RPMI7951 (cell line): ENCODE measurements at regions not wholly inside any gene's neighbourhood (a gene's known extent, or its start where the extent isn't known, plus 50 kb on each side); places are given as distances from the start of the nearest gene placed in this dataset.
"Not testable (repeated sequence)": the region's sequence is repeated elsewhere in the genome, so short reads cannot be mapped to it uniquely, and the experiment has no call there.

ENCODE experiments used
- DNase-seq: peaks from one replicate; pipeline ENCODE4 v3.0.0-alpha.2; 2012; ENCODE audit warnings: low read depth

GRCh38 chrX:8105531-8105930, 65.5 kb downstream of the VCX2 start:
- no peak for DNase-seq

DNA sequence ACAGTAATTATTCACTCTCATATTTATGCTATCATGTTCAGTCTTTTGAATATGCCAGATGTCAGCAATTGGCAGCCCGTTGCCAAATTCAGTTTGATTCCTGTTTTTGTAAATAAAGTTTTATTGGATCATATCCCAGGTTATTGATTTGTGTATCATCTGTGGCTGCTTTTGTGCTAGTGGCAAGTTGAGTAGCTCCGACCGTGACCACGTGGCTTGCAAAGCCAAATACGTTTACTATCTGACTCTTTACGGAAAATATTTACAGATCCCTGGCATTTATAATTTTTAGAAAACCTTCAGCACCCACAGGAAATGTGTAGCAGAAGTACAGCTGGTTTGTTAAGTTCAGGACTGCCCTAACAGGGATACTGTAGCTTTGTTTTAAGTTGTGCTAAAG, 67.4 kb downstream of the VCX2 start:
- DNase-seq: no peak

DNA sequence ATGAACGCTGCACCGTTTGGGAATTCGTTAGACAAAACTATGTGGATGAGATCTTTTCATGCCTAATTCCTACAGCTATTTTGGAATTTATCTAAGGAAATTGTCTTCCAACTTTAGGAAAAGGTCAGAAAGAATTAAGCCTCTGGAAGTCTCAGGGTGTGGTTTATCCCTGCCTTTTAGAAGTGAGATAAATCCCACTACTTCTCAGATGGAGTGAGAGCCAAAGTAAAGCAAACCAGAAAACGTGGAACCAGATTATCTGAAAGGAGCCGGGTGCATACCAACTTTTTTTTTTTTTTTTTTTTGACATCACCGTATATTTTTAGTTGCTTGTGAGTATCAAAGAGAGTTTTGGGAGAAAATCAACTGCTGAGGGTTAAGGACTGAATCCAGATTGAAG, 79.6 kb downstream of the VCX2 start:
- DNase-seq: no peak

- no peak for DNase-seq
Observed at GRCh38 chrX:8090906-8091305, 80.2 kb downstream of the VCX2 start.

GRCh38 chrX:8090482-8090881, 80.6 kb downstream of the VCX2 start:
- DNase-seq: no peak

GRCh38 chrX:8089141-8089540, 81.9 kb downstream of the VCX2 start:
- no peak for DNase-seq

DNA sequence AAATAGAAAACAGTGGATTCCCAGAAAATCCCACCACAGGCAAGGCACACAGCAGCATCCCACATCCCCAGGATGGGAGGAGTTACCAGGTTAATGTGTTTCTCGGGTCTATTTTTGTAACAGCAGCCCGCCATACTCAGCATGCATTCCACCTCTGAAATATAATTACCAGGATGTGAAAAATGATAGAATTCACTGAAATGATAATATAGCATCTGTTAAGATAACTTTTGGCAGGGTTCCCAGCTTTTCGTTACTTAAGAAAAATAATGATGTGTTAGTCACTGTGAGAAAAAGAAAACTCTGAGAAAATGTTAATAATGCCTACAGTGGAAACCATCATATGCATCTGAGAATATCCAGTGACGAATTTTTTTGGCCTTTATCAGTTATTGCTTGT, 87.1 kb downstream of the VCX2 start:
- DNase-seq: no peak

- no peak for DNase-seq
Observed at GRCh38 chrX:8083286-8083685, 87.8 kb downstream of the VCX2 start.

GRCh38 chrX:8075636-8076035, 95.4 kb downstream of the VCX2 start:
- no peak for DNase-seq

DNA sequence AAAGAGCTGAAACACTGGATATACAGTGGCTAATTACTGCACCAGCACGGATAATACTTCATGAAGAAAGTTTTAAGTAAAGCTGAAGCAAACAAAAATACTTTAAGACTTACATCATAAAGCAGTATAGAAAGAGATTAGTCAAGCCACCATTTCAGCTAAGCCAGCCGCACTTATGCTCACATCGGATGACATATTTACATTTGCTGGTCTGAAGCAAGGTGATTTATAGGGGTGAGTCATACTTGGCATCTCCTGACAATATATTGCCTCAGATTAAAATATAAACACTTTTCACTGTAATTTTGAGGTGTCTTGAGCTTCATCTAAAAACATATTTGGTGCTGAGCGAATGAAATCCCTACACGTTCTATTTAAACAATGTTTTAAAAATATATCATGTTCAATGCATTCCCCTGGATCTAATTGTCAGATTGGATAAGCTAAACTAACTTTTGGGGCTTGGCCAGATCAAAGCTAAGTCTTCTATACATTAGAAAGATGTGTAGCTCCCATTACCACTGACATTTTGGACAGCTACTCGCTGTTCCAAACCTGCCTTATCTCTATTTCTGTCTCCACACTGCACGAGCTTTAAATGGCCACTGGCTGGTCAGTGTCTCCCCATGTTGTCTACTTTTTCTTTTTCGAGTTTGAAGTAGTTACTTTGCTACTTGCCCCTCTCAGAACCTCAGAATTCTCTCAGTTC, 103.2 kb downstream of the VCX2 start:
- no peak for DNase-seq

DNA sequence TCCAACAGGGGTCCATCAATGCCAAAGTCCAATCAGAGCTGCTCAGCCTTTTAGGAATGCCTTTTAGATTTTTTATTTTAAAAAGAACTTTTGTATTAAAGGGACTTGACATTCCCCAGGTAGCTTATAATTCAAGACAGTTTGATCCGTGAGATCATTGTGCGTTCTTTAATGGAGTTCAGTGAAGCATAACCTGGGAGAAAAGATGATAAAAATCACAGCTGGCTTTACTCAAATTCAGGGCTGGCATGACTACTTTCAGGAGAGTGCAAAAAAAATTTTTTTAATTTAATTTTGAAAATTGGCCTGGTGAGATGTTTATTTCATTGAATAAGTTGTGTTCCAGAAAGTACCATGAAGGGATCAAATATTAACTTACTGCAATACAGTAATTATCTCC, 118.2 kb downstream of the VCX2 start:
- no peak for DNase-seq

- DNase-seq: no peak
Observed at GRCh38 chrX:8049827-8050226, 121.2 kb downstream of the VCX2 start.

- DNase-seq: no peak
Observed at GRCh38 chrX:8048466-8048865, 121.3 kb upstream of the PNPLA4 start.

- no peak for DNase-seq
Observed at GRCh38 chrX:8044947-8045346, 117.7 kb upstream of the PNPLA4 start.

- DNase-seq: no peak
Observed at GRCh38 chrX:8043546-8043945, 116.3 kb upstream of the PNPLA4 start.

DNA sequence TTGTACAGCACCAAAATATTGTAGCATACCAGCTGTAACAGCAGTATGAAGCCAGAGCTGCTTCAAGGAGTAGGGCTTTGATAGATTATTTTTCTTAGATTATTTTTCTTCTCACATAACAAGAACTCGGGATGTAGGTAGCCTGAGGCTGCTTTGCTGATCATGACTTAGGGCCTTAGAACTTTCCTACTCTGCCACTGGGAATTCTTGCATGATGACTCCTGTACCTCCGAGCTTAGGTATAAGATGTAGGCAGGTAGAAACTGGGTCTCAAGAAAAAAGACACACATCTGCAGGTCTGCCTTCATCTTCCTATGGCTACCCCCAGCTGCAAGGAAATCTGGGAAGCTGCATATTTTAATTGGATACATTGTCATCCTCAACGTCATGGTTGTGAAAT, 115.9 kb upstream of the PNPLA4 start:
- DNase-seq: no peak

- no peak for DNase-seq
Observed at GRCh38 chrX:8042304-8042703, 115.1 kb upstream of the PNPLA4 start.

GRCh38 chrX:8039711-8040110, 112.5 kb upstream of the PNPLA4 start:
- not testable (repeated sequence) for DNase-seq

DNA sequence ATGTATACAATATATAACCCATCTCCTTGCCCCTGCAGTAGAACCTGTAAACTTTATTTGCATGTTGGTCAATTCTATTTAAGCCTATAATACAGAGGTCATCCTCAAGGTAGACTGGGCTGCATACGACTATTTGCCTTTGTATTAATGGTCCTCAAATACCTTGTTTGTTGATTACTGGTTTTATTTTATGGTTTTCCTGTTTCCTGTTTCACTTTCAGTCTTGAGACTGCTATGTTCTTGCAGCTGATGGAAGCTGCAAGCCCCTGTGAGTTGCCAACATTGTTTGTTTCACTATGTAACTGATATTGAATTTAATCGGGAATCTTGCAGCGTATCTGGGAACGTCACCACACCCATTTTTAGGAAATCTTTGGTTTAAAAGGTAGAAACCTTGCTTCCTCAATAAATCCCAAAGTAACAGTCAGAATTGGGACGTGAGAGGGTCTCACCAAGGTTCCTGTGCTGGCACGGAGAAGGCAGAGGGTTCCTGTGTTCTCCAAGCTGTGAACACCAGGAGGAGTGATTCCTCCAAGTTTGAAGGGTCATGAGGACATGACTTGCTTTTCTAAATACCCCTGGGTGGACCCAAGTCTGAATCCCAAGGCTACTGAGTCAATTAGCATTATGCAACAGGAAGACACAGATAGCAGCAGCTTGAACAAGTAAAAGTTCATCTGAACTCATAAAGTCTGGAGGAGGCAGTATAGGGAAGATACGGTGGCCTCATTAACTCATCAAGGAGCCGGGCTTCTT, 110.6 kb upstream of the PNPLA4 start:
- no peak for DNase-seq

GRCh38 chrX:8036914-8037313, 109.7 kb upstream of the PNPLA4 start:
- DNase-seq: no peak

DNA sequence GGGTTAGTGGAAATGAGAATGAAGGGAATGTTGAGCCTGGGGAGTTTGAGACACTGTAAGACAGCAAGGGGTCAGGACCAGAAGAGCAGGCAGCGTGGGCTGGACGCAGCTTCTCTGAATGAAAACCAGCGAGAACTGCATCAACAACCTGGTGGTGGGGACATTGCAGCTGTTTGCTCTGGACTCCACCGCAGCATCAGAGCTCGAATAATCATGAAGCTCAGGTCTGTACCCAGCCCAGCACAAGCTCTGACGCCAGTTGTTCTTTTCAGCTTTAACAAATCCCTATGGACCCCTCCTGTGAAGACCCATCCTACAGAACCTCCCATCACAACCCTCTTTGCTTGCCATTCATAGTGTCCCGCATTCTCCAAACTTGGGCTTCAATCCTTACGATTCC, 106.8 kb upstream of the PNPLA4 start:
- no peak for DNase-seq

DNA sequence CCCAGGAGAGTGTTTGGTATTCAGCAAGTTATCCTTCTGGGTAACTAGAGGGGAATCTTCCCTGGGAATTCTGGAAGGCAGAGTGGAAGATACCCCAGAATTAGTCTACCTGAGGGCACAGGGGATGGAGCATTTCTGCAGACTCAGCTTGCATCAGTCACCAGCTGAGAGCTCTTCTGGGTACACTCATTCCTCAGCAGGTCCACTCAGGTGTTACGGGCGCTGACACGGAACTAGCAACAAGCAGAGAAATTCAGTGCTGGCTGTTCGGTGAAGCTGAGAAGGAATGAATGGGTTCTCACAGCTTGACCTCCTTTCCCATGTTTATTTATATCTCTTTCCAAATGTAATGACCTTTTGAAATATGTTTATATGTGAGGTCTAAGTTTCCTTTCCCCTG, 106.0 kb upstream of the PNPLA4 start:
- DNase-seq: no peak

- no peak for DNase-seq
Observed at GRCh38 chrX:8030361-8030760, 103.1 kb upstream of the PNPLA4 start.

GRCh38 chrX:8027827-8028226, 100.6 kb upstream of the PNPLA4 start:
- no peak for DNase-seq
